ENCODE measurements at regions not wholly inside any gene's neighbourhood (a gene's known extent, or its start where the extent isn't known, plus 50 kb on each side); places are given as distances from the start of the nearest gene placed in this dataset.
"Not testable (repeated sequence)": the region's sequence is repeated elsewhere in the genome, so short reads cannot be mapped to it uniquely, and the experiment has no call there.

- Histone ChIP-seq H3K9ac (ENCODE audit: low read depth, low read length, poor library complexity, severe bottlenecking) (no peak overlapping the region), H3K9me2 (replicated peaks; ENCODE audit: low read depth, low read length) (no peaks in the 10 kb centered on the region)
These were observed 116.7 kb upstream of the F3 start for GRCh38 chr1:94658221-94658620.

GRCh38 chr1:94657776-94658175 is 116.2 kb upstream of the F3 start:
- H3K36me3 ChIP-seq (ENCODE audit: insufficient read depth, low read length); H4K20me1 ChIP-seq (ENCODE audit: insufficient read depth, low read length, poor library complexity, severe bottlenecking); H3K4me1 ChIP-seq (ENCODE audit: insufficient read depth, low read length, poor library complexity, severe bottlenecking); H3K4me3 ChIP-seq (ENCODE audit: low read length, poor library complexity, severe bottlenecking); H3K9me3 ChIP-seq (ENCODE audit: insufficient read depth, low read depth, low read length); H3K9ac ChIP-seq (ENCODE audit: low read depth, low read length, poor library complexity, severe bottlenecking); H3K9me2 ChIP-seq (replicated peaks; ENCODE audit: low read depth, low read length); H3K27me3 ChIP-seq (ENCODE audit: insufficient read depth, low read length, poor library complexity, severe bottlenecking); H3K4me2 ChIP-seq (ENCODE audit: low read depth, low read length, poor library complexity, severe bottlenecking); H2AFZ ChIP-seq (ENCODE audit: low read length); H3F3A ChIP-seq (ENCODE audit: low read depth); H3K79me2 ChIP-seq (ENCODE audit: insufficient read depth, low read length): not testable (repeated sequence)

More at GRCh38 chr1:94658221-94658620, 116.7 kb upstream of the F3 start:
- H3K4me2 ChIP-seq (ENCODE audit: low read depth, low read length, poor library complexity, severe bottlenecking): no peak overlapping the region
- no peaks in the 10 kb centered on the region for H3F3A ChIP-seq (ENCODE audit: low read depth)
- no peak overlapping the region for H2AFZ ChIP-seq (ENCODE audit: low read length)
- H3K27me3 ChIP-seq (ENCODE audit: insufficient read depth, low read length, poor library complexity, severe bottlenecking): no peaks in the 10 kb centered on the region
- H3K79me2 ChIP-seq (ENCODE audit: insufficient read depth, low read length): no peaks in the 10 kb centered on the region
- TF ChIP-seq CTCF (conservative IDR thresholded peaks at IDR 0.05; ENCODE audit: low read length): no peak
- no peak for TF ChIP-seq EZH2phosphoT487 (IDR thresholded peaks at IDR 0.05; ENCODE audit: borderline replicate concordance)
- H4K20me1 ChIP-seq (ENCODE audit: insufficient read depth, low read length, poor library complexity, severe bottlenecking): no peaks in the 10 kb centered on the region
- H3K9me3 ChIP-seq (ENCODE audit: insufficient read depth, low read depth, low read length): no peaks in the 10 kb centered on the region
- H3K4me3 ChIP-seq (ENCODE audit: low read length, poor library complexity, severe bottlenecking): no peak overlapping the region
- peaks cover 5% of the 10 kb centered on the region for H3K4me1 ChIP-seq (ENCODE audit: insufficient read depth, low read length, poor library complexity, severe bottlenecking)
- H3K36me3 ChIP-seq (ENCODE audit: insufficient read depth, low read length): no peaks in the 10 kb centered on the region

- Histone ChIP-seq H3K4me1 (ENCODE audit: insufficient read depth, low read length, poor library complexity, severe bottlenecking) (peaks cover 6% of the 10 kb centered on the region), H3K9me3 (ENCODE audit: insufficient read depth, low read depth, low read length) (no peaks in the 10 kb centered on the region), H4K20me1 (ENCODE audit: insufficient read depth, low read length, poor library complexity, severe bottlenecking) (no peaks in the 10 kb centered on the region), H3F3A (ENCODE audit: low read depth) (no peaks in the 10 kb centered on the region), H2AFZ (ENCODE audit: low read length) (no peak overlapping the region), H3K4me3 (ENCODE audit: low read length, poor library complexity, severe bottlenecking) (no peak overlapping the region), H3K9me2 (replicated peaks; ENCODE audit: low read depth, low read length) (no peaks in the 10 kb centered on the region), H3K27me3 (ENCODE audit: insufficient read depth, low read length, poor library complexity, severe bottlenecking) (no peaks in the 10 kb centered on the region), H3K4me2 (ENCODE audit: low read depth, low read length, poor library complexity, severe bottlenecking) (no peak overlapping the region), H3K36me3 (ENCODE audit: insufficient read depth, low read length) (no peaks in the 10 kb centered on the region), H3K9ac (ENCODE audit: low read depth, low read length, poor library complexity, severe bottlenecking) (no peak overlapping the region), H3K79me2 (ENCODE audit: insufficient read depth, low read length) (no peaks in the 10 kb centered on the region)
- TF ChIP-seq EZH2phosphoT487 (IDR thresholded peaks at IDR 0.05; ENCODE audit: borderline replicate concordance) (no peak), CTCF (conservative IDR thresholded peaks at IDR 0.05; ENCODE audit: low read length) (no peak)
These were observed 115.4 kb upstream of the F3 start for GRCh38 chr1:94656967-94657366.

- peaks cover 6% of the 10 kb centered on the region for H3K4me1 ChIP-seq (ENCODE audit: insufficient read depth, low read length, poor library complexity, severe bottlenecking)
These were observed 113.4 kb upstream of the F3 start for GRCh38 chr1:94654919-94655318.

More at GRCh38 chr1:94654919-94655318, 113.4 kb upstream of the F3 start:
- H3K9me3 ChIP-seq (ENCODE audit: insufficient read depth, low read depth, low read length): no peaks in the 10 kb centered on the region
- no peaks in the 10 kb centered on the region for H3K79me2 ChIP-seq (ENCODE audit: insufficient read depth, low read length)
- TF ChIP-seq CTCF (conservative IDR thresholded peaks at IDR 0.05; ENCODE audit: low read length) (no peak), EZH2phosphoT487 (IDR thresholded peaks at IDR 0.05; ENCODE audit: borderline replicate concordance) (no peak)
- no peaks in the 10 kb centered on the region for H3F3A ChIP-seq (ENCODE audit: low read depth)
- H3K9ac ChIP-seq (ENCODE audit: low read depth, low read length, poor library complexity, severe bottlenecking): no peak overlapping the region
- H3K36me3 ChIP-seq (ENCODE audit: insufficient read depth, low read length): no peaks in the 10 kb centered on the region
- H3K9me2 ChIP-seq (replicated peaks; ENCODE audit: low read depth, low read length): no peaks in the 10 kb centered on the region
- H2AFZ ChIP-seq (ENCODE audit: low read length): no peak overlapping the region
- no peak overlapping the region for H3K4me2 ChIP-seq (ENCODE audit: low read depth, low read length, poor library complexity, severe bottlenecking)
- no peaks in the 10 kb centered on the region for H3K27me3 ChIP-seq (ENCODE audit: insufficient read depth, low read length, poor library complexity, severe bottlenecking)
- H4K20me1 ChIP-seq (ENCODE audit: insufficient read depth, low read length, poor library complexity, severe bottlenecking): no peaks in the 10 kb centered on the region
- H3K4me3 ChIP-seq (ENCODE audit: low read length, poor library complexity, severe bottlenecking): no peak overlapping the region
